Natural killer cell treated with Interleukin-12 subunit alpha and Interleukin-12 subunit beta and Interleukin-15 and Interleukin-18, amount 100 ng/mL, for 72 hours (primary cell): ENCODE measurements at regions not wholly inside any gene's neighbourhood (a gene's known extent, or its start where the extent isn't known, plus 50 kb on each side); places are given as distances from the start of the nearest gene placed in this dataset.
A peak's percentile ranks its signal among the peaks of the same experiment; 100 is the strongest.

Experiments used
- ATAC-seq, 2 donors: fragments of 150-1000 bp; cut with Tn5 transposase in 1 of 2; sonication (Bioruptor Pico), chemical (Tn5 transposase) in 1 of 2; 2 replicates each; pipeline ENCODE4 v1.10.0; 2021
- DNase-seq: peaks from one replicate; pipeline ENCODE4 v3.0.0; 2022; ENCODE audit warnings: low spot score
- H3K27ac Mint-ChIP-seq, 2 donors: 1 replicate in 1 of 2; 2 replicates in 1 of 2; pipeline ENCODE4 v1.8.0; 2022; ENCODE audit warnings: mixed read lengths in 2 of 2, mild to moderate bottlenecking in 1 of 2, moderate library complexity in 1 of 2
- H3K27me3 Mint-ChIP-seq, 2 donors: 1 replicate in 1 of 2; 2 replicates in 1 of 2; pipeline ENCODE4 v1.8.0; 2022; ENCODE audit warnings: mixed read lengths in 2 of 2
- H3K36me3 Mint-ChIP-seq: one replicate; pipeline ENCODE4 v1.8.0; 2022; ENCODE audit warnings: mixed read lengths
- H3K4me1 Mint-ChIP-seq, 2 donors: 1 replicate in 1 of 2; 2 replicates in 1 of 2; pipeline ENCODE4 v1.8.0; 2022; ENCODE audit warnings: low read depth in 2 of 2, mixed read lengths in 2 of 2, mild to moderate bottlenecking in 1 of 2
- H3K4me3 Mint-ChIP-seq: one replicate; pipeline ENCODE4 v1.8.0; 2022; ENCODE audit warnings: mixed read lengths
- H3K9me3 Mint-ChIP-seq: 2 replicates; pipeline ENCODE4 v1.8.0; 2022; ENCODE audit warnings: mixed read lengths

DNA sequence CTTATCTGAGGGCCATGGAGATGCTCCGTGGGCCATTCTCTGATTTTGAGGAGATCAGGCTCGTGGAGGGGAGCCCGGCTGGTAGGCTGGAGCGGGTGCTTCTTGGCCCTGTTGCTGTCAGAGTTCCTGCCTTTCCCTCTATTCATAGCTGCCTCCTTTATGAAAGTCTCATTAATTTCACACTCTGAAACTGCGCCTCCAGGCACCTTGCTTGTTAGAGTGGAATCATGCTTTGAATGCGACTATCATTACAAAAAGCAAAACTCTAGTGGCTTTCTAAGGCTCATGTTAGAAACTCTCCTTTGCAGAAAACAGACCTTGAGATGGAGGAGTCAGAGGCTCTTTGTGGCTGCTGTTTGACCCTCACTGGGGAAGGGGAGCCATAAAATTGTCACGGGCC is 131.0 kb upstream of the SNTG2 start:
- no peak for ATAC-seq
- H3K27ac Mint-ChIP-seq, result no peak overlapping the region
- no peaks in the 10 kb centered on the region for H3K9me3 Mint-ChIP-seq
- no peaks in the 10 kb centered on the region for H3K27me3 Mint-ChIP-seq
- DNase-seq, result no peak
- no peaks in the 10 kb centered on the region for H3K36me3 Mint-ChIP-seq
- no peak overlapping the region for H3K4me3 Mint-ChIP-seq
- H3K4me1 Mint-ChIP-seq, result no peaks in the 10 kb centered on the region

DNA sequence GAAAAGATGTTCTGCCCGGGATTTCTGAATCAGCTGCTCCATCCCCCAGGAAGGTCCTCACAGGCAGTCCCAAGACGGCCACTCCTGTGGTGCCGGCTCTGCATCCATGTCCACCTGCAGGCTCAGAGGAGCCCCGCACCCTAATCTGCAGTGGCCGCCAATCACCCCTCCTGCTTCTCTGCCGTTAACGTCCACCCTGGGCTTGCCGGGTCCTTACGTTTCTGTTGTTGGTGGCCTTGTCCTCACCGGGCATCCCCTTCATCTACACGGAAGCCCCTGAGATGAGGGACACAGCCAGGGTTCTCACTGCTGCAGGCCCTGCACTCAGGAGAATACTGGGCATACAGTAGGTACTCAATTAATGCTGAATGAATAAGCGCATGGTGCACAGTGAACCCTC is 131.5 kb upstream of the SNTG2 start:
- DNase-seq (no peak), ATAC-seq (no peak)
- Mint-ChIP-seq H3K4me1 (no peaks in the 10 kb centered on the region), H3K27ac (no peak overlapping the region), H3K36me3 (no peaks in the 10 kb centered on the region), H3K9me3 (no peaks in the 10 kb centered on the region), H3K4me3 (no peak overlapping the region), H3K27me3 (no peaks in the 10 kb centered on the region)

DNA sequence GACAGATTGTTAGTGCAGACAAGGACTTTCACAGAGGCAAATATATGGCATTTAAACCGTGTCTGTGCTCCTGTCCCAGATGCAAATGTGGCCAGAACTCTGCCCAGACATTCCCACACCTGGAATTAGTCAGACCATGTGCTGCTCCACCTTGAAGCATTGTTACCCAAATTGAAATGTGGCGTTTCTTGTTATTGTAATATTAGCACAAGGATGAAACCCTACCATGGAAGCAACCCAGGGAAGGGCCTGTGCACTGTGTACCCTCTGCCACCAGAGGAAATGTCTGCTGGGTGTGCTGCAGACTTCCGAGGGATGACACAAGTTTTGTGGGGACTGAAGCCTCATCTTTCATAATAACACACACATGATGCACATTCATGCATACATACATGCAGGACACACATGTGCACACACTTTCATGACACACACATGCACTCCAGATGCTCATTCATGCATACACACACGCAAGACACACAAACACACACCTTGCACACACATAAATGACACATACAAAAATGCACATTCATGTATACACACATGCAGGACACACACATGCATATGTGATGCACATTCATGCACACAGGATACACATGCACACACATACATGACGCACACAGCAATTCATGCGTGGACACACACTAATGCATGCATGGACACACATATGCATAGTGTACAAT is 133.2 kb upstream of the SNTG2 start:
- no peaks in the 10 kb centered on the region for H3K4me1 Mint-ChIP-seq
- DNase-seq, result no peak
- no peak overlapping the region for H3K27ac Mint-ChIP-seq
- no peaks in the 10 kb centered on the region for H3K36me3 Mint-ChIP-seq
- no peaks in the 10 kb centered on the region for H3K27me3 Mint-ChIP-seq
- ATAC-seq, result peak in 1 of 2 donors; percentile 8
- no peaks in the 10 kb centered on the region for H3K9me3 Mint-ChIP-seq
- H3K4me3 Mint-ChIP-seq, result no peak overlapping the region

DNA sequence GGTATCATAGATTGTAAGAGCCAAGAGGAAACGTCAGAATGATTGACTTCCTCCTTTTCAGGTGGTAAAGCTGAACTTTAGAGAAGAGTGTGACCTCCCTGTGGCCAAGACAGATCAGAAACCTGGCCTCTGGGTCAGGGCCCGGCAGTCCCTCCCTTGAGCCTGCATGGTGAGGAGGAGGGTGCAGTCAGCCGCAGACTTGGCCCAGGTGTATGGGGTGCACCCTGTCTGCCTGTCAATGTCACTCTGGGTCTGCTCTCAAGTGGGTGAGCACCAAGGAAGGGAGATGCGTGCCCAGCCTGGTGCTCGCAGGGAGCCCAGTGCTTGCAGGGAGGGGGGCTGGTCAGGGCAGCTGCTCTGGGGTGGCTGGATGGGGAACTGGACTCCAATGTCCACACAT is 134.4 kb upstream of the SNTG2 start:
- H3K27ac Mint-ChIP-seq, result no peak overlapping the region
- DNase-seq (no peak), ATAC-seq (no peak)
- no peak overlapping the region for H3K4me3 Mint-ChIP-seq
- no peaks in the 10 kb centered on the region for H3K4me1 Mint-ChIP-seq
- no peaks in the 10 kb centered on the region for H3K36me3 Mint-ChIP-seq
- H3K9me3 Mint-ChIP-seq, result no peaks in the 10 kb centered on the region
- H3K27me3 Mint-ChIP-seq, result peaks cover 0 to 1% of the 10 kb centered on the region in 2 donors

DNA sequence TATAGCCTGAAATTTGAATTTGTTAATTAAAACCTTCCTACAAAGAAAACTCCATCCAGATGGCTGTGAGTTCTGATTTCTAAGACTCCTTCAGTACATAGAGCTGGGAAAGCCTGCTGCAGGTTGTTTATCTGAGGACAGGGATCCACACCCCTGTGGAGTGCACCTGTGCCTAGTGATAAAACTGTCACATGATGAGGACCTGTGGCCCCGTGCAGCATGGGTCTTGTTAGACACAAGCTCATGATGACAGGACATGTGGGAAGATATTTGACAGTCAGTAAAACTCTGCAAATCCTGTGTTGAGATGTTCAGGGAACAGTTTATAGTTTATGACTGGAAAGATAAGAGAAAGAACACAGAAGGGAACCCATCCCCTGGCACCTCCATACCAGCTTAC is 133.2 kb upstream of the TMEM18 start:
- Mint-ChIP-seq H3K4me3 (no peak overlapping the region), H3K27ac (no peak overlapping the region), H3K4me1 (no peaks in the 10 kb centered on the region), H3K36me3 (no peaks in the 10 kb centered on the region), H3K27me3 (peaks cover 0 to 11% of the 10 kb centered on the region in 2 donors), H3K9me3 (no peaks in the 10 kb centered on the region)
- DNase-seq, result no peak
- ATAC-seq, result peak in 1 of 2 donors; percentile 36

DNA sequence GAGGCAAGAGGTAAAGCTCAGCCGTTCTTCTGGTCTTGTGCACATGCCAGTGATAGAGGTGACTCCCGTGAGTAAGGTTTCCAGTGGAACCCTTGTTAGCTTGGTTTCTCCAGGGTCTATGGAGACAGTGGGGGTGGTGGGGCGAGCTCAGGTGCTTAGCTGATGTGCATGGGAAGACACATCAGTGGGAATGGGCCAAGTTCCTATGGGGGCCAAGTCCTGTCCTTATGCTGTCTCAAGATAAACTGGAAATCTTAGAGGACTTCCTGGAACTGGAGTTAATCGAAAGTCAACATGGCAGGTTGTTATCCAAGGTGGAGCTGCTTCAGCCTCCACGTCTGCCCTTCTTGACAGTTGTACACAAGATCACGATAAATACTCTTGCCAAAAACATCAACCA is 130.1 kb upstream of the TMEM18 start:
- Mint-ChIP-seq H3K9me3 (no peaks in the 10 kb centered on the region), H3K27ac (no peak overlapping the region), H3K36me3 (no peaks in the 10 kb centered on the region), H3K27me3 (peaks cover 0 to 11% of the 10 kb centered on the region in 2 donors), H3K4me1 (no peaks in the 10 kb centered on the region), H3K4me3 (no peak overlapping the region)
- DNase-seq (no peak), ATAC-seq (no peak)

DNA sequence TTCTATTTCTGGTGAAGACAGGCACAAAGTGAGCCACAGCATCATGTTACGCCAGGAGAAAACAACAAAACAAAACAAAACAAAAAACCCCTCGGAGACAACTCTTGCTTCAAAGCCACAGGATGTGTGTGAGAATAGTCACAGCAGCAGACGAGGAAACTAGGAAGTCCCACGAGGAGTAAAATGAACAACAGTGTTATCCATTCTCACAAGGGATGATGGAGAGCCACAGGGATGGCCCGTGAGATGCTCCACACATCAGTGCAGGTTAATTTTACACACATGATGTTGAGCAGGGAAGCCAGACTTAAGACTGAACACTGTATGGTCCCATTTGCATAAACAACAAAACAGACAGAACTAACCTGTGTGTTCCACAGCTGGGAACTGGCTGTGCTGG is 128.5 kb upstream of the TMEM18 start:
- no peak for DNase-seq
- Mint-ChIP-seq H3K4me3 (no peak overlapping the region), H3K36me3 (no peaks in the 10 kb centered on the region), H3K9me3 (no peaks in the 10 kb centered on the region), H3K27ac (no peak overlapping the region), H3K27me3 (peaks cover 0 to 7% of the 10 kb centered on the region in 2 donors), H3K4me1 (no peaks in the 10 kb centered on the region)
- ATAC-seq, result no peak

DNA sequence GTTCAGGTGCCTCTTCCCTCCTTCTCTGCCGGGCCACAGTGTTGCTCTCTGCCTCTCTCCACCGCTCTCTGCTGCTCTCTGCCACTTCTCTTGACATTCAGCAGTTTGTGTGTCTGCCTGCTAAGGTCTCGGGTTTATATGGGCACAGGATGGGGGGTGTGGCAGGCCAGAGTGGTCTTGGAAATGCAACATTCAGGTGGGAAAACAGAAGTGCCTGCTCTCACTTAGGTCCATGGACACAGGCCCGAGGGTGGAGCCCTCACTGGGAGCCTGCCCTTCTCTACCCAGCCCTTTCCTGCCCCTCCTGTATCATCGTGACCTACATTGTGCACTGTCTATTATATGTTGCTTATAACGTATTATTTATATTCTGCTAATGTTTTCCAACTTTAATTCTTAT is 120.8 kb upstream of the TMEM18 start:
- H3K4me3 Mint-ChIP-seq, result no peak overlapping the region
- no peaks in the 10 kb centered on the region for H3K4me1 Mint-ChIP-seq
- no peaks in the 10 kb centered on the region for H3K36me3 Mint-ChIP-seq
- no peak for DNase-seq
- ATAC-seq, result no peak
- no peaks in the 10 kb centered on the region for H3K9me3 Mint-ChIP-seq
- peaks cover 0 to 2% of the 10 kb centered on the region in 2 donors for H3K27me3 Mint-ChIP-seq
- H3K27ac Mint-ChIP-seq, result no peak overlapping the region

DNA sequence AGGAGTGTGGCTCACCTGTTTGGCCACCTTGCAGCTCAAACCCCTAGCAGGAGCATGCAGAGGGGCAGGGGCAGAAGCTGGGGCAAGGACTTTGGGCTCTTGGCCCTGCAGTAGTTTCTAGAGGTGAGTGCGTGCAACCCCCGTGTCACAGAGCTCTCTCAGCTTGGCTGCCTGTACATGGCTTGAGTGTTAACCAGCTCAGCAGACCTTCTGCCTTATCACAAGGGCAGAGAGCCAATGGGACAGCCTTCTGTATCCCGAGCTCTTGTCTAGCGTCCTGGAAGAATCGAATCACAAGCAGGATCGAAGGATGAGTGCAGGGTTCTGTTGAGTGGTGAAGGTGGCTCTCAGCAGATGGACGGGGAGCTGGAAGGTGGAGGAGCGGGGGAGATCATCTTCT is 120.3 kb upstream of the TMEM18 start:
- H3K9me3 Mint-ChIP-seq, result no peaks in the 10 kb centered on the region
- ATAC-seq, result peak in 1 of 2 donors; percentile 20
- H3K4me1 Mint-ChIP-seq, result no peaks in the 10 kb centered on the region
- no peaks in the 10 kb centered on the region for H3K36me3 Mint-ChIP-seq
- H3K27ac Mint-ChIP-seq, result no peak overlapping the region
- no peak for DNase-seq
- no peak overlapping the region for H3K4me3 Mint-ChIP-seq
- H3K27me3 Mint-ChIP-seq, result peaks cover 0 to 2% of the 10 kb centered on the region in 2 donors

DNA sequence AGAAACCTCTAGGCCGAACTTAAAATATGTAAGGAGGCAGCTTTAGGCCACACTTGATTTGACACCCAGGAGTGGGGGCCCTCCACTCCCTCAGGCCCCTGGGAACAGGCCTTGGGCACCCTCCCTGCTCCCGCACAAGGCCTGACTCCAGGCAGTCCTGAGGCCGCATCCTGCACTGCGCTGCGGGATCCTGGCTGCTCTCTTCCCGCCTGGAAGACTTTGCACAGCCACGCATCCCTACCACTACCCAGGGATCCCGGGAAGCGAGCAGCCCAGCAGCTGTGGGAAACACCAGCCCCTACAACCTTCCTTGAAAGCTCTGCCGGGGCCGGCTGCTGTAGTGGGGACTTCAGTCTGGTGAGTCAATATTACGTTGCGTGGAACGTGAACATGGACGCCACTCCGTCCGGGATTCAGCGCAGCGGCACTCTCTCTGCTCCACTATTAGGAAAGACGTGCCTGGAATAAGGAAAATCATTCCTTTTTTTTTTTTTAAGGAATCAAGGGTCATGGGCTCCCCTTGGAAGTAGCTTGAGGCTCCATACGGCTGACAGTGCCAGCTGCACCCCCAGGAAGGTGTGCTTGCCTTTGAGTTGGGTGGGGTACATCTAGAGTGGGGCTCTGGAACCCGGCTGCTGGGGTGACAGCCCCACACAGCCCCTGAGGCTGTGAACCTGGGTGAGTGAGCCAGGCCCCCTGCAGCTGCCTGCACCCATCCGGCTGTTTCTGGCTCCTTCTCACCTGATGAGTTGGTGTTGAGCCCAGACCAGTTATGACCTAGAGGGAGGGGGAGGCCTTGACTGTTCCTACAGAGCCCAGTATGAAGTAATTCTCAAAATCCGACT is 119.2 kb upstream of the TMEM18 start:
- Mint-ChIP-seq H3K27ac (no peak overlapping the region), H3K36me3 (no peaks in the 10 kb centered on the region), H3K4me1 (no peaks in the 10 kb centered on the region), H3K27me3 (peaks cover 5 to 7% of the 10 kb centered on the region in 2 donors), H3K9me3 (no peaks in the 10 kb centered on the region), H3K4me3 (no peak overlapping the region)
- ATAC-seq (no peak), DNase-seq (no peak)

DNA sequence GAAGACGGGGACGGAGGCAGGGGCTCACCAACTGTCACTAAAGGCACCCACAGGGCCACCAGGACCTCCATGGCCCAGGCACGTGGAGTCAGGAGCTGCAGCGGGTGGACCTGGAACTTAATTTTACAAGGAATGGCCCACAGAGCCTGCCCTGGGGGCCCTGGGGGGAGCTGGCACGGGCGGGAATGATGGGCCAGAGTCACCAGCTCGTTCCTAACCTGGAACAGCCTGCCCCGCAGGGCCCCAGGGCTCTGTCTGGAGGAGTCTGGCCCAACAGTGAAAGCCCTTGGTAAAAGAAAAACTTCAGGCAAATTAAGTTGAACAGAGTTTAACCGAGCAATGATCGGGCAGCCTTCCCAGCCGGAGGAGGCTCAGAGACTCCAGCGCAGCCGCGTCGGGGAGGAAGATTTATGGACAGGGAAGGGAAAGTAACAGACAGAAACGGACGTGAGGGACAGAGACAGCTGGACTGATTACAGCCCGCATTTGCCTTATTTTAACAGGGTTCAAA is 118.4 kb upstream of the TMEM18 start:
- H3K27me3 Mint-ChIP-seq, result peaks cover 5 to 7% of the 10 kb centered on the region in 2 donors
- no peaks in the 10 kb centered on the region for H3K36me3 Mint-ChIP-seq
- no peak for ATAC-seq
- no peaks in the 10 kb centered on the region for H3K9me3 Mint-ChIP-seq
- no peak overlapping the region for H3K4me3 Mint-ChIP-seq
- H3K4me1 Mint-ChIP-seq, result no peaks in the 10 kb centered on the region
- H3K27ac Mint-ChIP-seq, result no peak overlapping the region
- no peak for DNase-seq

DNA sequence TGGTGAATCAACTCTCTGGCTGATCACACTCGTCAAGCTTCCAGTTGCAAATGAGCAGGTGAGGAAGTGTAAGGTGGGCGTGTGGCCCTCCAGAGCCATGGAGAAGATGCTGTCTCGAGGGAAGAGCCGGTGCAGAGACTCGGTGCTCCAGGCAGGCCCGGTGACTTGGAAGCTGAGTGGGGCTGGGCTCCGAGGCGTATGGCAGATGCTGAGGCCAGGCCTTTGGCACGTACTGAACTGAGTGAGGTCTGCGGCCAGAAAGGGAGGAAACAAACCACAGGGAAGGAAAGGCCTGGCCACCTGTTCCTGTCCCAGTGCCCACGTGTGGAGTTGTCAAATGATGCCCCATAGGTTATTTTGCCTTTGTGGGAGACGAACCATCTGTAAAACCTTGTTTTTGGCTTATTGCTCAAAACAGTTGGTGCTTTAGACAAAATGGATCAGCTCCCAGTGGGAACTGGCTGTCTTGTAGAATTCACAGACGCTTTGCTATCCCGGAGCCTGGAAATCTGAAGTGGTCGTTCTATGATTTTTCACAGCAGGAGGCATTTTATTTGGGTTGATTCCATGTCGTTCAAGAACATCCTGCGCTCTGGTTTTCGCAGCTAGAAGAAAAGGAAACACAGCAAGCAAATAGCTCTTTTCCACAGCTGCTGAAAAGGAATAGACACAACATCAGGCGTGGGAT is 117.5 kb upstream of the TMEM18 start:
- no peak for DNase-seq
- no peak overlapping the region for H3K4me3 Mint-ChIP-seq
- no peak overlapping the region for H3K27ac Mint-ChIP-seq
- peaks cover 5 to 7% of the 10 kb centered on the region in 2 donors for H3K27me3 Mint-ChIP-seq
- no peaks in the 10 kb centered on the region for H3K9me3 Mint-ChIP-seq
- ATAC-seq, result no peak
- no peaks in the 10 kb centered on the region for H3K36me3 Mint-ChIP-seq
- H3K4me1 Mint-ChIP-seq, result no peaks in the 10 kb centered on the region

DNA sequence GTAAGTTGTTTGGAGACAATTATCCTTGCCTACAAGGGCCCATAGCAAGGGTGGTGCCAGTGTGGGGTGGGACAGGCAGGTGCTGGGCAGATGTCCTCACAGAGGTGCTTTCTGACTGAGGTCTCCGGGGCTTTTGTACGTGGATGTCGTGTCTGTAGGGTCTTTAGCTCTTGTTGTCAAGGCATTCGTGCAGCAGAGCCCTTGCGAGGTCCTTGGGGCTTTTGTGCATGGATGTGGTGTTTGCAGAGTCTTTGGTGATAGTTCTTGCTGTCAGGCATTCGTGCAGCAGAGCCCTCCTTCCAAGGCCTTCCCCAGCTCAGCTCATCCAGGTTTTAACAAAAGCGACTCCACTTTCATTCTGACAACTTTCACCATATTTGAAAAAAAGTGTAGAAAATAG is 116.0 kb upstream of the TMEM18 start:
- Mint-ChIP-seq H3K36me3 (no peaks in the 10 kb centered on the region), H3K9me3 (no peaks in the 10 kb centered on the region), H3K27ac (no peak overlapping the region), H3K4me3 (no peak overlapping the region), H3K4me1 (no peaks in the 10 kb centered on the region), H3K27me3 (peaks cover 5 to 9% of the 10 kb centered on the region in 2 donors)
- DNase-seq, result no peak
- no peak for ATAC-seq

DNA sequence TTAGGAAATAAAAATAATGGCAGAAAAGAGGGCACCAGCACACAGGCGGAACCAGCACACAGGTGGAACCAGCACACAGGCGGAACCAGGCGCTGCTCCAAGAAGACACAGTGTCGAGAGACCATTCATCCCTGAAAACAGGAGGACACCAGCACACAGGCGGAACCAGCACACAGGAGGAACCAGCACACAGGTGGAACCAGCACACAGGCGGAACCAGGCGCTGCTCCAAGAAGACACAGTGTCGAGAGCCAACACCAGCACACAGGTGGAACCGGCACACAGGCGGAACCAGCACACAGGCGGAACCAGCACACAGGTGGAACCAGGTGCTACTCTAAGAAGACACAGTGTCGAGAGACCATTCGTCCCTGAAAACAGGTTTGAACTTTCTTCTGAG is 115.5 kb upstream of the TMEM18 start:
- Mint-ChIP-seq H3K36me3 (no peaks in the 10 kb centered on the region), H3K27me3 (peaks cover 5 to 9% of the 10 kb centered on the region in 2 donors), H3K4me1 (no peaks in the 10 kb centered on the region), H3K4me3 (no peak overlapping the region), H3K9me3 (no peaks in the 10 kb centered on the region), H3K27ac (no peak overlapping the region)
- DNase-seq, result no peak
- ATAC-seq, result no peak
